ENCODE measurements at regions not wholly inside any gene's neighbourhood (a gene's known extent, or its start where the extent isn't known, plus 50 kb on each side); places are given as distances from the start of the nearest gene placed in this dataset.

DNA sequence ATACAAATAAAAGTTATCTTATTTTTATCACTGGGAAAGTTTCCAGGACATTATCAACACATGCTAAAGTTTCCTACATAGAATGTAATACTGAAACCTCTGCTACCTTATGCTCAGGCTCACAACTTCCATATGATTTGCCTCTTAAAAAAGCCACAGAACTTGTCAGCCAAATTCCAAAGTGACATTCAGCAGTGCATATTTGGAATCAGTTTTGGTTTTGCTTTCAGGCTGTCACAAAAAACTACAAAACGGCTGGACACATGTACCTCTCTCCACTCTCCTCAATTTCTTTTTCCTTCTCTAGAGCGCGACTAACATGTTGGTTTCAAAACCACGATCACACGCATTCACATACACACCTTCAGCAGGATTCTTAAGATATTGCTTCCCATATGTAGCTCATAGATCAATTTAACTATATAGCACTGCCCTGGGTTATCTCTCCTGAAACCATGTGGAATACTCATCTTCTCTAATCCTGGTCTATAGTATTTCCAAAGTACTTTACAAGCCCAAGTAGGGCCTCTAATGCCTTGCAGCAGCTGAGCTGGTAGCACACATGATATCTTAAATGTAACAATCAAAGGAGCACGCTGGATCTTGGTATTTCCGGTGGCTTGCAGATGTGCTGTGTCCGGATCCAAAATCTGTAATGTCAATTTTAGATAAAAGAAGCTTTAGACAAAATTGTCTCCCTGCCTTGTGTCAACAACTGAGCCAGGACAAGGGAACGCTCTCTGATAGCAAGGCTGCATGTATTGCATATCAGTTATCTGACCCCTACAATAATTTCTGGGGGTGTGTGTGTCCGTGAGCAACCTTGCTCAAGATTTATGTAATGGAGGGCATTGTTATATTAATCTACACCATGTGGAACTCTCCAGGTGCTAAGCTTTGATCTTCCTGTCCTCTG lies 203.2 kb downstream of the DMRT2 start:
- no TSS peak for BruUV-seq (replicated peaks)
- no peak overlapping the region for H2AFZ ChIP-seq (ENCODE audit: low read length)
- no peak for DNase-seq (ENCODE audit: low spot score)
- H3K4me1 ChIP-seq (ENCODE audit: insufficient read depth, low read length, poor library complexity, severe bottlenecking) = no peaks in the 10 kb centered on the region
- H3K9me2 ChIP-seq (ENCODE audit: insufficient read depth, low read length) = no peaks in the 10 kb centered on the region
- ChIA-PET POLR2A (no interaction called here), CTCF (ENCODE audit: unreplicated experiment) (no interaction called here)
- no peaks in the 10 kb centered on the region for H3K79me2 ChIP-seq (ENCODE audit: insufficient read depth, low read depth, low read length)
- H3K4me3 ChIP-seq (ENCODE audit: low read depth, low read length, poor library complexity, severe bottlenecking) = no peak overlapping the region
- no peaks in the 10 kb centered on the region for H3K9me3 ChIP-seq (ENCODE audit: low read length)
- H4K20me1 ChIP-seq (ENCODE audit: insufficient read depth, low read length) = no peaks in the 10 kb centered on the region
- intact Hi-C loops (cut with micrococcal nuclease; ENCODE audit: unreplicated experiment) = no loop called here
- no peak overlapping the region for H3K4me2 ChIP-seq (ENCODE audit: low read length)
- no peak overlapping the region for H3K27ac ChIP-seq (ENCODE audit: low read depth, low read length, poor library complexity, severe bottlenecking)
- no peak for TF ChIP-seq EZH2phosphoT487 (IDR thresholded peaks at IDR 0.05; ENCODE audit: borderline replicate concordance, low read depth, low read length)
- TF ChIP-seq, protein P1, sequence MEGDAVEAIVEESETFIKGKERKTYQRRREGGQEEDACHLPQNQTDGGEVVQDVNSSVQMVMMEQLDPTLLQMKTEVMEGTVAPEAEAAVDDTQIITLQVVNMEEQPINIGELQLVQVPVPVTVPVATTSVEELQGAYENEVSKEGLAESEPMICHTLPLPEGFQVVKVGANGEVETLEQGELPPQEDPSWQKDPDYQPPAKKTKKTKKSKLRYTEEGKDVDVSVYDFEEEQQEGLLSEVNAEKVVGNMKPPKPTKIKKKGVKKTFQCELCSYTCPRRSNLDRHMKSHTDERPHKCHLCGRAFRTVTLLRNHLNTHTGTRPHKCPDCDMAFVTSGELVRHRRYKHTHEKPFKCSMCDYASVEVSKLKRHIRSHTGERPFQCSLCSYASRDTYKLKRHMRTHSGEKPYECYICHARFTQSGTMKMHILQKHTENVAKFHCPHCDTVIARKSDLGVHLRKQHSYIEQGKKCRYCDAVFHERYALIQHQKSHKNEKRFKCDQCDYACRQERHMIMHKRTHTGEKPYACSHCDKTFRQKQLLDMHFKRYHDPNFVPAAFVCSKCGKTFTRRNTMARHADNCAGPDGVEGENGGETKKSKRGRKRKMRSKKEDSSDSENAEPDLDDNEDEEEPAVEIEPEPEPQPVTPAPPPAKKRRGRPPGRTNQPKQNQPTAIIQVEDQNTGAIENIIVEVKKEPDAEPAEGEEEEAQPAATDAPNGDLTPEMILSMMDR (conservative IDR thresholded peaks at IDR 0.05; ENCODE audit: low read length) = no peak
- H3K36me3 ChIP-seq (ENCODE audit: insufficient read depth, low read length) = no peaks in the 10 kb centered on the region

DNA sequence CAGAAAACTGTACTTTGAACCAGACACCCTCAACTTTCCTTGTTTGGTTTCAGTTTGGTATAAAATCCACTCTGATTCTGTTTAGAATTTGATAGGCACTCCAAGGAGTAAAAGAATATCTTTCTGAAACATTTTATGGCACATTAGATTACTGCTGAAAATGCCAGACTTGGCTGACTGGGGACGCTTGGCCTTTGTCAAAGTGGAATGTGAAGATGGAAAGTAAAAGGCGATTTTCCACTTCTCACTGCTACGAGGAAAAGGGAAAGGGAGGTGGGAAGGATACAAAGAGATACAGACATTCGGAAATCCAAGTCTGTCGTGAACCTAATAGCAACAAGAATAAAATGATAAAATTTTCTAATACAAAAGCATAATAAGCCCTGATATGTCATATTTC lies 203.9 kb downstream of the DMRT2 start:
- intact Hi-C loops (cut with micrococcal nuclease; ENCODE audit: unreplicated experiment) = no loop called here
- Histone ChIP-seq H3K4me3 (ENCODE audit: low read depth, low read length, poor library complexity, severe bottlenecking) (no peak overlapping the region), H3K79me2 (ENCODE audit: insufficient read depth, low read depth, low read length) (no peaks in the 10 kb centered on the region), H4K20me1 (ENCODE audit: insufficient read depth, low read length) (no peaks in the 10 kb centered on the region), H3K9me3 (ENCODE audit: low read length) (no peaks in the 10 kb centered on the region), H3K4me1 (ENCODE audit: insufficient read depth, low read length, poor library complexity, severe bottlenecking) (no peaks in the 10 kb centered on the region), H3K27ac (ENCODE audit: low read depth, low read length, poor library complexity, severe bottlenecking) (no peak overlapping the region), H2AFZ (ENCODE audit: low read length) (no peak overlapping the region), H3K9me2 (ENCODE audit: insufficient read depth, low read length) (no peaks in the 10 kb centered on the region), H3K4me2 (ENCODE audit: low read length) (no peak overlapping the region), H3K36me3 (ENCODE audit: insufficient read depth, low read length) (no peaks in the 10 kb centered on the region)
- BruUV-seq (replicated peaks) = no TSS peak
- ChIA-PET CTCF (ENCODE audit: unreplicated experiment) (no interaction called here), POLR2A (no interaction called here)
- TF ChIP-seq, protein P1 (conservative IDR thresholded peaks at IDR 0.05; ENCODE audit: low read length) = no peak
- TF ChIP-seq EZH2phosphoT487 (IDR thresholded peaks at IDR 0.05; ENCODE audit: borderline replicate concordance, low read depth, low read length) = no peak
- no peak for DNase-seq (ENCODE audit: low spot score)

DNA sequence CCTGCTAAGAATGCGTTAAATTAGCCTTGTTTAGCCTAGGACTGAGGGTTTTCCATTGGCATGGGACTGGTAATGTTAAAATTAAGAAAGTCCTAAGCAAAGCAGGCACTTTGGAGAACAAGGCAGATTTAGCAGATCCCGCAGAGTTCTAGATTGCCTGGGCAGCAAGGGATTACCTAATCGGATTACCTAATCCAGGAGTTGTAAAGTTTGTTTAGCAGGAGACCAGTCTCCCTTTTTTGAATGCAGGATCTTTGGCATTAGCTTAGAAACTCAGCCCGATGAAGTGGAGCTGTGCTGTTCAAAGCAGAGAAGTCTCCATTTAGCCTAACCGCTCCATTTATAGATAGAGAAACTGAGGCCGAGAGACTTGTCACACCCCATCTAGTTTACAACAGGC lies 206.0 kb downstream of the DMRT2 start:
- POLR2A ChIA-PET = no interaction called here
- no TSS peak for BruUV-seq (replicated peaks)
- Histone ChIP-seq H3K36me3 (ENCODE audit: insufficient read depth, low read length) (no peaks in the 10 kb centered on the region), H4K20me1 (ENCODE audit: insufficient read depth, low read length) (no peaks in the 10 kb centered on the region), H3K79me2 (ENCODE audit: insufficient read depth, low read depth, low read length) (no peaks in the 10 kb centered on the region), H3K4me2 (ENCODE audit: low read length) (no peak overlapping the region), H3K27ac (ENCODE audit: low read depth, low read length, poor library complexity, severe bottlenecking) (no peak overlapping the region), H2AFZ (ENCODE audit: low read length) (no peak overlapping the region), H3K4me3 (ENCODE audit: low read depth, low read length, poor library complexity, severe bottlenecking) (no peak overlapping the region), H3K9me3 (ENCODE audit: low read length) (no peaks in the 10 kb centered on the region), H3K9me2 (ENCODE audit: insufficient read depth, low read length) (no peaks in the 10 kb centered on the region), H3K4me1 (ENCODE audit: insufficient read depth, low read length, poor library complexity, severe bottlenecking) (no peaks in the 10 kb centered on the region)
- no peak for TF ChIP-seq EZH2phosphoT487 (IDR thresholded peaks at IDR 0.05; ENCODE audit: borderline replicate concordance, low read depth, low read length)
- TF ChIP-seq, protein P1 (conservative IDR thresholded peaks at IDR 0.05; ENCODE audit: low read length) = no peak
- CTCF ChIA-PET (ENCODE audit: unreplicated experiment) = no interaction called here
- intact Hi-C loops (cut with micrococcal nuclease; ENCODE audit: unreplicated experiment) = no loop called here
- DNase-seq (ENCODE audit: low spot score) = no peak

All from OCI-LY7 (cell line).